H9 (cell line): ENCODE measurements at regions not wholly inside any gene's neighbourhood (a gene's known extent, or its start where the extent isn't known, plus 50 kb on each side); places are given as distances from the start of the nearest gene placed in this dataset.

Experiments
- DNase-seq: peaks from one replicate; pipeline ENCODE4 v3.0.0-alpha.2; 2017
- H2AFZ ChIP-seq: one replicate; pipeline ENCODE4 v1.6.1; 2013; ENCODE audit warnings: mild to moderate bottlenecking, low read length, control low read depth, moderate library complexity
- H2AK5ac ChIP-seq: 2 replicates; pipeline ENCODE4 v1.6.1; 2013; ENCODE audit warnings: low read length, control low read depth, mixed read lengths; ENCODE audit not compliant: insufficient read length
- H2BK120ac ChIP-seq: one replicate; pipeline ENCODE4 v1.6.1; 2013; ENCODE audit warnings: low read depth, mild to moderate bottlenecking, low read length, control low read depth, inconsistent platforms; ENCODE audit not compliant: poor library complexity, severe bottlenecking
- H2BK12ac ChIP-seq: 2 replicates; pipeline ENCODE4 v1.6.1; 2013; ENCODE audit warnings: low read length, control low read depth, mixed read lengths, low read depth; ENCODE audit not compliant: insufficient read length
- H2BK15ac ChIP-seq: 2 replicates; pipeline ENCODE4 v1.6.1; 2013; ENCODE audit warnings: low read depth, low read length, control low read depth
- H2BK20ac ChIP-seq: one replicate; pipeline ENCODE4 v1.6.1; 2013; ENCODE audit warnings: low read depth, mild to moderate bottlenecking, low read length, control low read depth, inconsistent platforms; ENCODE audit not compliant: poor library complexity, severe bottlenecking
- H2BK5ac ChIP-seq: 2 replicates; pipeline ENCODE4 v1.6.1; 2013; ENCODE audit warnings: low read length, control low read depth, mixed read lengths; ENCODE audit not compliant: insufficient read length
- H3K14ac ChIP-seq: 2 replicates; pipeline ENCODE4 v1.6.1; 2013; ENCODE audit warnings: low read length, control low read depth; ENCODE audit not compliant: insufficient read depth
- H3K18ac ChIP-seq: 2 replicates; pipeline ENCODE4 v1.6.1; 2013; ENCODE audit warnings: low read depth, mild to moderate bottlenecking, mixed read lengths, low read length, control low read depth; ENCODE audit not compliant: insufficient read length
- H3K23ac ChIP-seq: 2 replicates; pipeline ENCODE4 v1.6.1; 2013; ENCODE audit warnings: low read length, control low read depth, mixed read lengths, low read depth; ENCODE audit not compliant: insufficient read length
- H3K23me2 ChIP-seq: 2 replicates; pipeline ENCODE4 v1.6.1; 2013; ENCODE audit warnings: low read depth, mild to moderate bottlenecking, mixed read lengths, low read length, control low read depth; ENCODE audit not compliant: insufficient read length, poor library complexity, severe bottlenecking
- H3K27ac ChIP-seq: 2 replicates; pipeline ENCODE4 v1.5.1; 2013; ENCODE audit warnings: low read length, control low read depth, mixed read lengths, low read depth; ENCODE audit not compliant: insufficient read length
- H3K27me3 ChIP-seq: 2 replicates; pipeline ENCODE4 v1.6.1; 2013; ENCODE audit warnings: low read length, control low read depth, inconsistent platforms; ENCODE audit not compliant: insufficient read depth
- H3K4ac ChIP-seq: 2 replicates; pipeline ENCODE4 v1.6.1; 2013; ENCODE audit warnings: low read depth, mild to moderate bottlenecking, control low read depth, inconsistent platforms, low read length, moderate library complexity
- H3K4me1 ChIP-seq: 2 replicates; pipeline ENCODE4 v1.6.1; 2013; ENCODE audit warnings: low read length, control low read depth, inconsistent platforms; ENCODE audit not compliant: insufficient read depth
- H3K4me2 ChIP-seq: 2 replicates; pipeline ENCODE4 v1.6.1; 2013; ENCODE audit warnings: low read length, control low read depth, mixed read lengths; ENCODE audit not compliant: insufficient read length, insufficient read depth
- H3K56ac ChIP-seq: 2 replicates; pipeline ENCODE4 v1.6.1; 2013; ENCODE audit warnings: low read depth, mild to moderate bottlenecking, mixed read lengths, low read length, control low read depth; ENCODE audit not compliant: insufficient read length
- H3K79me1 ChIP-seq: 2 replicates; pipeline ENCODE4 v1.6.1; 2013; ENCODE audit warnings: low read depth, mild to moderate bottlenecking, moderate library complexity, low read length, control low read depth, inconsistent platforms; ENCODE audit not compliant: insufficient read depth, poor library complexity, severe bottlenecking
- H3K79me2 ChIP-seq: 2 replicates; pipeline ENCODE4 v1.6.1; 2013; ENCODE audit warnings: low read length, control low read depth, inconsistent platforms; ENCODE audit not compliant: insufficient read depth
- H3K9ac ChIP-seq: 2 replicates; pipeline ENCODE4 v1.6.1; 2013; ENCODE audit warnings: low read length, control low read depth, mixed read lengths; ENCODE audit not compliant: insufficient read length; ENCODE audit errors: extremely low read depth
- H3K9me3 ChIP-seq: one replicate; pipeline ENCODE4 v1.6.1; 2013; ENCODE audit warnings: low read depth, low read length, inconsistent platforms; ENCODE audit not compliant: control insufficient read depth
- H3T11ph ChIP-seq: one replicate; pipeline ENCODE4 v1.6.1; 2013; ENCODE audit warnings: mild to moderate bottlenecking, low read length, control low read depth, inconsistent platforms
- H4K20me1 ChIP-seq: one replicate; pipeline ENCODE4 v1.6.1; 2013; ENCODE audit not compliant: control insufficient read depth, insufficient read length, insufficient read depth
- H4K5ac ChIP-seq: 2 replicates; pipeline ENCODE4 v1.6.1; 2013; ENCODE audit warnings: low read depth, mild to moderate bottlenecking, mixed read lengths, low read length, control low read depth; ENCODE audit not compliant: insufficient read length
- H4K8ac ChIP-seq: replicated peaks from 2 replicates; pipeline ENCODE4 v1.6.1; 2013; ENCODE audit warnings: low read length, control low read depth, mixed read lengths, low read depth; ENCODE audit not compliant: insufficient read length
- H4K91ac ChIP-seq: 2 replicates; pipeline ENCODE4 v1.6.1; 2013; ENCODE audit warnings: low read depth, mild to moderate bottlenecking, moderate library complexity, mixed read lengths, low read length, control low read depth; ENCODE audit not compliant: insufficient read length
- H3K27ac Mint-ChIP-seq, 3 experiments: 2 replicates in 2 of 3; 3 replicates in 1 of 3; pipeline ENCODE4 v1.8.0; 2020 to 2021; ENCODE audit warnings: mixed read lengths in 3 of 3, mild to moderate bottlenecking in 1 of 3, moderate library complexity in 1 of 3
- H3K27me3 Mint-ChIP-seq: 2 replicates; pipeline ENCODE4 v1.8.0; 2021; ENCODE audit warnings: low read depth, mild to moderate bottlenecking, moderate library complexity, mixed read lengths
- H3K36me3 Mint-ChIP-seq, 3 experiments: 2 replicates in 2 of 3; 3 replicates in 1 of 3; pipeline ENCODE4 v1.8.0; 2020 to 2021; ENCODE audit warnings: low read depth in 3 of 3, mixed read lengths in 3 of 3; ENCODE audit not compliant: insufficient read depth in 1 of 3
- H3K4me1 Mint-ChIP-seq, 2 experiments: 2 replicates each; pipeline ENCODE4 v1.8.0; 2020; ENCODE audit warnings: mixed read lengths in 2 of 2
- H3K4me3 Mint-ChIP-seq, 2 experiments: 2 replicates in 1 of 2; 3 replicates in 1 of 2; pipeline ENCODE4 v1.8.0; 2020 to 2021; ENCODE audit warnings: mild to moderate bottlenecking in 2 of 2, mixed read lengths in 2 of 2, moderate library complexity in 1 of 2
- H3K9me3 Mint-ChIP-seq, 2 experiments: 2 replicates in 1 of 2; 3 replicates in 1 of 2; pipeline ENCODE4 v1.8.0; 2020; ENCODE audit warnings: mild to moderate bottlenecking in 2 of 2, mixed read lengths in 2 of 2, moderate library complexity in 1 of 2
- CTCF ChIP-seq: fragments of 200-600 bp; sonication (generic); conservative IDR thresholded peaks from 3 replicates; pipeline ENCODE4 v1.8.0; 2021; ENCODE audit warnings: antibody characterized with exemption, mild to moderate bottlenecking
- WGBS: extraction: QIAGEN DNeasy Blood & Tissue Kit; methylation state at CpG from one replicate; pipeline ENCODE4 v1.1.7; 2013; ENCODE audit warnings: missing lambda C conversion rate, low lambda C conversion rate, mixed read lengths; ENCODE audit not compliant: insufficient read length; ENCODE audit errors: extremely low coverage; 5-methylcytosine and 5-hydroxymethylcytosine counted together

DNA sequence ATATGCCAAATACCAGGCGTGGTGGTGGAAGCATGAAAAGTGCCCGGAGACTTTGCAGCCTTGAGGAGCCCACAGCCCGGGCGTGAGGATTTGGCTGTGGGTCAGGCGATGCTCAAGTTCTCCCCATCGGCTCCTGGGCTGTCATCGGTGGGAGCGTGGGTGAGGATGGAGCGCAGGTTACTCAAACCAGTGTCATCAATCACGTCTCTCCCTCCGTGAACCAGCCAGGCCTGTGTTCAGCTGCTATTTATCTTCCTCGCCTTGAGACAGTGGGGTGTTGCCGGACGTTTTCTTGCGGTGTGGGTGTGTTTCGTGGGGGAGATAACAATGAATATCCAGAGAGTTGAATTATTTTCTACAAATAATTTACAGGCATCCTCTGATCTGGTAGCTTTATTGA is 317.6 kb downstream of the EIPR1 start:
- Histone ChIP-seq H4K5ac (no peak overlapping the region), H3K18ac (no peak overlapping the region), H3K79me2 (no peaks in the 10 kb centered on the region), H3K14ac (no peak overlapping the region), H2AK5ac (no peak overlapping the region), H3K4ac (no peak overlapping the region), H3K79me1 (no peaks in the 10 kb centered on the region), H3K56ac (no peak overlapping the region), H3K4me2 (no peak overlapping the region), H3K4me1 (no peaks in the 10 kb centered on the region), H4K91ac (no peak overlapping the region), H2BK20ac (no peak overlapping the region), H2AFZ (no peak overlapping the region), H2BK15ac (no peak overlapping the region), H3K23me2 (no peaks in the 10 kb centered on the region), H3K9me3 (no peaks in the 10 kb centered on the region), H3T11ph (no peak overlapping the region), H2BK5ac (no peak overlapping the region), H3K9ac (no peak overlapping the region), H3K23ac (no peak overlapping the region), H3K27ac (no peak overlapping the region), H4K20me1 (no peaks in the 10 kb centered on the region), H2BK120ac (no peak overlapping the region), H4K8ac (no peak overlapping the region), H3K27me3 (no peaks in the 10 kb centered on the region), H2BK12ac (no peak overlapping the region)
- WGBS, result no CpG with 5 or more reads among the region's 16 CpGs
- TF ChIP-seq CTCF, result no peak
- no peaks in the 10 kb centered on the region for H3K27me3 Mint-ChIP-seq
- no peak overlapping the region for H3K4me3 Mint-ChIP-seq
- H3K27ac Mint-ChIP-seq, result no peak overlapping the region
- no peaks in the 10 kb centered on the region for H3K4me1 Mint-ChIP-seq
- H3K9me3 Mint-ChIP-seq, result peaks cover 7 to 14% of the 10 kb centered on the region in 2 experiments; a peak in 4 of 5 replicates
- H3K36me3 Mint-ChIP-seq, result no peaks in the 10 kb centered on the region; a peak in 2 of 7 replicates
- no peak for DNase-seq
